CD4-positive, alpha-beta T cell treated with Interleukin-12 subunit alpha and Interleukin-12 subunit beta, for 1 hour (primary cell): ENCODE measurements at regions not wholly inside any gene's neighbourhood (a gene's known extent, or its start where the extent isn't known, plus 50 kb on each side); places are given as distances from the start of the nearest gene placed in this dataset.

Experiments
- DNase-seq: peaks from one replicate; pipeline ENCODE4 v3.0.0-alpha.2; 2020

DNA sequence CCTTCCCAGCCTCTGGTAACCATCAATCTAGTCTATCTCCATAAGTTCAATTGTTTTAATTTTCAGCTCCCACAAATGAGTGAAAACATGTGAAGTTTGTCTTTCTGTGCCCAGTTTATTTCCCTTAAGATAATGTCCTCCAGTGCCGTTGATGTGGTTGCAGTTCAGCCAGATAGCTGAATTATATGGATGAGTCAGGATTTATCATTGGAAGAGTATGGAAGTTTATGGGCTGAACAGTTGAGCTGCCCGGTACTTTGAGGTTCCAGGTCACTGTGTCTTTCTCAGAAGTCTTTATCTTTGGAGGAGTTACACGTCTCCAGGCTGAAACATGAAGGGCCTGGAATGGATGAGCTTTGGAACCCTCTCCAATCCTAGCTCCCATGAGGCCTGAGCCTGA is 120.1 kb downstream of the ASCL4 start:
- DNase-seq: no peak

DNA sequence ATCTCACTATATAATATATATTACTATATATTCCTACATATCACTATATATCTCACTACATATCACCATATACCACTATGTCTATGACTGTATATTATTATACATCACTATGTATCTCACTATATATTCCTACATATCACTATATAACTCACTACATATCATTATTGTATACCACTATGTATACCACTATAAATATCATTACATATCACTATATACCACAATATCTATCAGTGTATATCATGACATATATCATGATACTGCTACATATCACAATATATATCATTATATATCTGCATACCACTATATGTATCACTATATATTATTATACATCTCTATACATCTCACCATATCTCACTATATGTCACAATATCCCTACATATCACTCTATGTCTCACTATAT is 121.5 kb downstream of the ASCL4 start:
- DNase-seq: no peak

DNA sequence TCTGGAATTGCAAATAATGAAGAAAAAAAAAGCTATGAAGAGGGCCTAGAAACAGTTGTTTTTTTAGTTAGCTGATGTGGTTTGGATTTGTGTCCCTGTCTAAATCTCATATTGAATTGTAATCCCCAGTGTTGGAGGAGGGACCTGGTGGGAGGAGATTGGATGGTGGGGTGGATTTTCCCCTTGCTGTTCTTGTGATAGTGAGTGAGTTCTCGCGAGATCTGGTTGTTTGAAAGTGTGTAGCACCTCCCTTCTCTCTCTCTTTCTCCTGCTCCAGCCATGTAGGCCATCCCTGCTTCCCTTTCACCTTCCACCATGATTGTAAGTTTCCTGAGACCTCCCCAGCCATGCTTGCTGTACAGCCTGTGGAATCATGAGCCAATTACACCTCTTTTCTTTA is 126.1 kb downstream of the ASCL4 start:
- DNase-seq: no peak

DNA sequence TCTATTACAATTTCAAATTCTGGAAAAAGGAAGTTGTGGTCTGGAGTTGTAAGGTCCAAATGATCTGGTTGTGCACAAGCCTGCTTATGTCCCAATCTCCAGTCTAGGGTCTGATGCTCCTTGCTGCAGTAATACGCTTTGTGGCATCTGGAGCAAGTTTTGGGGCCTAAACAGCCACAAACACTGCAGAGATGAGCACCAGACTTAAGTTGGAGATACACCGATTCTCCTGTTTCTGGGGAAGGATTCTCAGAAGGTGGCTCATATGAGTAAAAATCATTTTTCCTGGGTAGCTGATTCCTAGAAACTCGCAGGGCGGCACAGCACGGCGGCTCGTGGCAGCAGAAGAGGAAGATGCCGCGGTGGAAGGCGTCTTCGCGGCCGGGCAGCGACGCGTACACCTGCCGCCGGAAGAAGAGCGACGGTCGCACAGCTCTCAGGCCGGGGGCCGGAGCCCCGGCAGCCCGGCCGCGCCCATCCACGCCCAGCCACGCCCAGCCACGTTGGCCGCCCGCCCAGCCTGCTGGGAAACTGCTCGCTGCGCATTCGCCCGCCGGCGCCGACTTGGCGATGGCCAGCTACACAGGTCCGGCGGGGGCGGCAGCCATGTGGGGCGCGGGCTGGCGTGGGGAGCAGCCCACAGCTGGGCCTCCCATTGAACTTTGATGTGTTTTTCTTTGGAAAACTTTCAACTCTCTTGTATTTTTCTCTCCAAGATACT is 129.0 kb downstream of the ASCL4 start:
- no peak for DNase-seq

DNA sequence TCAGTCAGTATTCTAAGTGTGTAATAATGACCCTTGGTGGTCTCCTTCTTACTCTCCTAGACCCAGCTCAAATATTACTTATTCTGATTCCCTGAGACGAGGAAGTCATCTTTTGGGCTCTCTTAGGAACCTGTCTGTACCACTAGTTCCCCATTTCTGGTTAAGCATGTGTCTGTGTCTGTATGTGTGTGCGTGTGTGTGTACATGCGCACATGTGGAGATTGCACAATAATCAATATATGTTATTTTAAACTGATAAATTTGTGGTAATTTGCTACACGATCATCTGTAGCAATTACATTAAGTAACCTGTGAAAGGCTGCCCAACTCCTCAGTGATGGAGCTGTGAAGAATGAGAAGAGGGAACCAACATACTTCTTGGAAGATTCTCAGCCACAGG is 132.2 kb downstream of the ASCL4 start:
- DNase-seq: no peak

DNA sequence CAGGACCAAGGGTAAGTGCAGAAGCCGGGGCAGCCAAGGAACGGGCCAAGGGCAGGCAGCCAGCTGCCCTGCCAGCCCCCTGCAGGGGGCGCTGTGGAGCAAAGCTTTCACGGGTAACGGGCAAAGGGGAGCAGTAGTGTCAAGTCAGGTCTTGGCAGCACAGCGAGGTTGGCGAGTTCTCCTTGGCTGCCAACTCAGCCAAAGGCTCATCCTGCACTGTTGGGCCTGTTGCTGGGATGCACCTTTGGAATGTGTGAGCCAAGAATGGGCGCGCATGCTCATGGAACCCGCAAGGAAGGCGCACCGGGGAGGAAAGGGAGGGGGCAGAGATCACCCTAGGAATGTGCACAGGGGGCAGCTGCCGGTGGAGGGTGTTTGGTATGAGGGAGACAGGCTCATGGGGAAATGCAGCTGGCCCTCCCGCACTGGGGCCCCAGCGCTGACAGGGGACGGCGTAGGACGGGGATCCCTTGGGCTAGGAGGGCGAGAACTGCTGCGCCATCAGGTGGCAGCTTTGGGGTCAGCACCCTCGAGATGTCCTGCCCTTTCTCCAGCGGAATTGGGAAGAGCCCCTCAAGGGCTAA is 138.0 kb downstream of the ASCL4 start:
- peak; percentile 47 for DNase-seq

DNA sequence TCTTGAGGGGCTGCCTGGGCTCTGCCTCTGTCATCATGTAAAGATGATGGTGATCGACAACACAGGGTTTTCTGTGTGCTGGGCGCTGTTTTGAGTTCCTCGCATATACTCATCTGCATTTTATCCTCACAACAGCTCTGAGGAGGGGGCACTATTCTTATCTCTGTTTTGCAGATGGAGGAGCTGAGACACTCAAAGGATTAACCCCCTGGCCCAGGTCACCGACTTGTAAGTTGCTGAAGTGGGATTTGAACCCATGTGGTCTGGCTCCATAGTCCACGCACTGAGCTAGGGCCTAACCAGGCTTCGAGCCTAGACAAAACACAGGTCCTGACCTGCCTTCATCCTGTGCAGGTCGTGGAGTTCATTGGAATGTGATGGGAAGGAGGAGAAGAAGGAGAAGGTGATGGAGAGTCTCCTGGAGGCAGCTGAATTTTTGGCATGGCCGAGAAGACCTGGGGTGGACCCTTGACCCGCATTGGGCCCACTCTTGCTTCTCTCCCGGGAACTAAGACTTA is 140.0 kb downstream of the ASCL4 start:
- DNase-seq: no peak

DNA sequence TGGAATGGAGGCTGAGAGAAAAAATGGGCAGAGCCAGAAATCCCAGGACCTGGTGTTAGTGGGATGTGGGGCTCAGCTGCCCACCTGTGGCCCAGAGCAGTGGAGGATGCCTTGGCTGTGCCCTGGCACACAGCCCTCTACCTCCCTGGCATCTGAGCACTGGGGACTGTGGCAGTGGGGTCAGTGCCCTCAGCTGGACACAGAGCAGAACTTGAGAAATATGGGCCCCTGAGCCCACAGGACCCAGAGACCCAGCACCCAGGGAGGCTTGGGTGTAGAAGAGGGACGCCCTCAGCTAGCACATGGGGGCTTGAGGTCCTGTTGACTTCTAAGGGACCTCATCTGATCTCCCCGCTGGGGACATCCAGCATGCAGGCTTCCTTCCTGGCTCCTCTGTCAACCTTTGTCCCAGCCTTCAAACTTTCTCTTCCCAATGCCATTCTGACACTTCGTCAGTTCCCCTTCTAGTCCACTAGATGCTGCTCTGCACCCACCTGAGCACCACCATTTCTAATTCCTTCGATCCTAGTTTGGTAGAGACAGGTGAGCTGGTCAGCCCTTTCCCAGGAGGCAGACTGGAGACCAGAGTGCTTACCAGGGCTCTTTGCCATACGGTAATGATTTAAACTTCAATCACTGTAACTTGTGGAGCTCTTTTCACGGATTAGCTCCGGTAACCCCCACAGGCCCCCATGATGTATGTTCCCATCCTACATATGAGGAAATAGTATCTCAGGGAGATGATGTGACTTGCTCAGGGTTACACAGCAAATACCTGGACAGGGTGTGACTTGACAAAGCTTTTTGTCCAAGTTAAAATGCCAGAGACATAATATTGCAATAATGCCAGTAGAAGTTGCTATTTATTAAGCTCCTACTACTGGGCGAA is 143.7 kb downstream of the ASCL4 start:
- DNase-seq: no peak

DNA sequence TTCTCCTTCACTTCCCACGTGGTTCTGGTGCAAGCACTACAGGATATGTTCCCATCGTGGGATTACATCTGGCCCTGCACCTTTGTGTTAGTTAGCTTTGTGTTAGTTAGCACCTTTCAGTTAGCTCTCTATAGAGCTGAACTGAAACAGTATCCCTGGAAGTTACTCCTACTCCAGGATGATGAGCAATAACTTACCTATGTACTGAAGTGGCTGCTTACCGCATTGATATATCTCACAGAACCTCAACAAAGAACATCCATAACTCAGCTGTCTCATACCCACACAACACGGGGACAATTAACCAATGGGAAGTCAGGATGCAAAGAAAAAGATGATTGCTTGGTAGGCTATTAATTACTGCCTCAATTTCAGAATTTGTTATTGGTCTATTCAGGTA is 146.6 kb downstream of the ASCL4 start:
- no peak for DNase-seq

DNA sequence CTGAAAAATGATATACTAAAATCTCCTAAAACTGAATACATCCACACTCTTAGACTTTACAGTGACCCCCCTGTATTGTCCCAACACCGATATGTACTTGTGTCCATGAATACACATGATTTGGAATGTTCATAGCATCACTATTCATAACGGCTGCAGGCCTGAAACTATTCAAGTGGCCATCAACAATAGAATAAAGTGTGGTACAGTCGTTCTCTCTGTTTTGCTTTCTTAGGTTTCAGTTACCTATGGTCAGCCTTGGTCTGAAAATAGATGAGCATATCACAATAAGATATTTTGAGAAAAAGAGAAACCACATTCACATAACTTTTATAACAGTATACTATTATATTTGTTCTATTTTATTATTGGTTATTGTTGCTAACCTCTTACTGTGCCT is 150.6 kb downstream of the ASCL4 start:
- DNase-seq: no peak

DNA sequence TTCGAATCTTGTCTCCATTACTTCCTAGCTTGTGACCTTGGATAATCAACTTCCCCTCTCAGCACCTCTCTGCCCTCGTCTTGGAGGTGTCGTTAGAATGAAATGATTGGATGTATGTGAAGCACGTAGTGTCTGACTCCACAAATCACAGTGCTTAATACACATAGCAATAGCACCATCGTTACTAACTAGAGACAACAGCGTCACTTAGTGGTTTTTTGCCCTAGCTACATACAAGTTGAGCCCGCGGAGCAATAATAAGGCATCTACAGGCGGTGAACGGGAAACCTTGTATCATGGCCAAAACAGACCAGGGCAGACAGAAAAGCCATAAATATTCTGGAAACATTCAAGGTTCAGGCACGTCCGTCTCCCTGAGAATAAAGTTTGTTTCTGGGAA is 154.9 kb downstream of the ASCL4 start:
- no peak for DNase-seq

DNA sequence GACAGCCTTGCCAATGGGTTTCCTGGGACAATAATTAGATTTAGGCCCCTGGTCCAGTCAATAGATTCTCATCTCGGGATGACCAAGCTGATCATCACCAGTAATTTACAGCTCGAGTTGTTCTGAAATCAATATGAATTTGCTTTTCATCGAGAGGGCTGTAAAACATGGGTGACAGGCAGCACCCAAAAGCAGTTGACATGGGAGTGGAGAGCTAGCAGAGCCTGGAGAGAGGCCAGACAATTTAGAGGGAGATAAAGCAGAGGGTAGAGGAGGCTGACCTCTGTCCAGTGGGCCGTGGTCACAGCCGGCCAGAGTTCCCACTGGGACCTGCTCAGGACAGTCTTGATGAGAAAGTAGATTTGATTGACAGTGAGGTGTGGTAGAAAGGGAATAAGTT is 157.3 kb downstream of the ASCL4 start:
- no peak for DNase-seq

DNA sequence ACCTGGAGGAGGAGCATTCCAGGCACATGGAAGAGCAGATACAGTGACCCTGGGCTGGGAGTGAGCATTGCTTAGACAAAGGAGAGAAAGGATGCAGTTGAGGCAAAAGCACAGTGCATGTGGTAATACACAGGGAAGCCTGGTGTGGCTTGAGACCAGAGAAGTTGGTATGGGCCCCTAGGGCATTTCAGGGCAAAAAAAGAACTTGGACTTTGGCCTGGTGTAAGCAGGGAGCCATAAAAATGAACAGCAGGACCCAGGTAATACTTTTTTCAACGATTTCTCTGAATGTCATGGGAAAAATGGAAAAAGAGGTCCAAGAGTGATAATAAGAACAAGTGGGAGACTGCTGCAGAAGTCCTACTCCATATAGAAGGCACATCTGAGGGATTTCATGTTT is 163.9 kb downstream of the ASCL4 start:
- DNase-seq: no peak

DNA sequence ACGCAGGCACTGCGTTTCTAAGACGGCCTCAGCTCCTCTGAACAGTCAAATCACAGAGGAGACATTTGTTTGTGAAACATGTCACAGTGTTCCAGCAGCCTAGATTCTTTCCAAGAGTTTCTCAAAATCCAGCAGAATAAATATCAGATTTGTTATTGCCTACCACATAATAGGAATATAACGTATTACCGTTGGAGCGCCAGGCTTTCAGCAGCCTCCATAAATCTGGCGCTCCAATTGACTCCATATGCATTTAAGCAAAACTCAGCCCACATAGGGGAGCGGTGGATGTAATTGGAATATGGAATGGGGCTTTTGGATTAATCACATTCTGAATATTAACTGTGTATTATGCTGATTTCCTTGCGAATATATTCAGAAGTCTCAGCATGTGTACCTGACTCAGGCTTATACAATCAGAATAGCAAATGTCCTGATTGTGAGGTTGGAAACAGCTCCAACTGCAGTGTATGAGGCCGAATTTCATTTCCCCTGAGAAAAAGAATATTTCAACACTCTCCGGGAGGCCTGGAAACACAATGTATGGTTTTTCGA is 174.0 kb downstream of the ASCL4 start:
- no peak for DNase-seq

DNA sequence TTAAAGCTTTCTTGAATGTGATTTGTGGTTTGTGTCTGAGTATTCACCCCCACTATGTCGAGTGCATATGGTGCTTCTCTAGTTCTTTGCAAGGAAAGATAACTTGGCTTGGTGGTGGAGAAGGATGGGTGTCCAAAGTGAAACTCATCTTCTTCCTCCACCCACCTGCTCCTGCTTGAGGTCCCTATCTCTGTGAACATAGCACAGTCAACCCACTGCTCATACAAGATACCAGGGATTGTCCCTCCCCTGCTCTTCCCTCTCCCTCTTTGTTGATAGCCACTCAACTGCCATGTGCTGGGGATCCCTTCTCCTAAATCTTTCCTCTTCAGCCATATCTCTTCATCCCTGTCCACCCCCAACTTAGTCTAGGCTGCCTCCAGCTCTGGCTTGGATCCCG is 176.5 kb downstream of the ASCL4 start:
- no peak for DNase-seq

DNA sequence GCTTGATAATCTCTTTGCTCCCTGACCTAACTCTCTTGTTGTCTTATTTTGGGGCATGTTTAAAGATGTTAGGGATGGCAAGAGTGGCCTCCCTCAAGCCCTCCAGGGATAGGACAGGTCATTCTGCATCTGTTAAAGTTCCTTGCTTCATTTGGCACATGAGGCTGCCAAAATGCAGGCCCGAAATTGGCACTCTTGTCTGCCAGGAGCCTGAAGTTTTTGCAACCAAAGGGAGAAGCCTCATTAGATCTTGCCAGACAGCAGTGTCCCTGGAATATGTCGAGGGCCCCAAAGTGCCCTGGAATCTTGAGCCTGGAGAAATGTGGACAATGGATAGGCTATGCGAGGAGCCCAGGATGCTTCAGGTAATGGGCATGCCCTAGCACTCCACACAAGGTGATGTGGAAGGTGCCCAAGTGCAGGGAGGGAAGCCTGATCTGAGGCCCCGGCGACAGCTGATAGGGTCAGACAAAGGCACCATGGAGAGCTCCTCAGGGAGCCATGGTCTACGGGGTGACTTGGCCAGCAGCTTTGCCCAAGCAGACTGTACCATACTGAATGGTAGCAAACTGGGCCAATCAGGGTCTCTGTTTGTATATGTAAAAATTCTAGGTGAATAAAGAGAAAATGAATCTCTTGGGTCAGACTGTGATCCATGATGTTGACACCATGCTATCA is 173.0 kb upstream of the WSCD2 start:
- DNase-seq: no peak

DNA sequence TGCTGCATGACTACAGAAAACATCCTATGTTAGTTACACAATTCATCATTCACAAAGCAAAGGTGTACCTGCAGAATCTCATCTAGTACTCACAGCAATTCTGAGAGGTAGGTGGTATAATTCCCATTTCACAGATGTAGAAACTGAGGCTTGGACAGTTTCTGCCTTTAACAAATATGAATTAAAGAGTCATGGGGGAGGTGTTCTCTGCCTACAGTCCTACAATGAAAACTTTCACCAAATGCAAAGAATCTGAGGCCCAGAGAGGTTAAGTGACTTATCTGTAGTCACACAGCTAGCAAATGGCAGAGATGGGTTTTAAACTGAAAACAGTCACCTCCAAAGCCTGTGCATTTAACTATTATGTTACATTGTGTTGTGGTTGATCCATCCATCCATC is 171.6 kb upstream of the WSCD2 start:
- DNase-seq: no peak

DNA sequence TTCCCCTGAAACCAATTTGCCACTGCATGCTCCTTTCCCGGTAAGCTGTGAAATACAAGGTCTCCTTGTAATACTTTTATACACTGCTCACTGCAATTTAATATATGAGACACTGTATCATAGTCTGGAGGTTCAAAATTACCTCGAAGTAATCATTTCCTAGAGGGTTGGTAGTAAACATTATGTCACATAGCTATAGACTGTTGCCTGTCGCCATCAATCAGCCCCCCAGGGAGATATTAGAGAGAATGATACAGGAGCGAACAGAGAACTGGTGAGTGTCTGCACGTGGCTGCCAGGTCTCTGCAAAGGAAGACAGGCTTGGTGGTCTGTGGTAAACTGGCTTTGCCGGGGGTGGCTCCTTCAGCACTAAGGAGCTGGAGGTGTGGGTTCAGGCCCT is 165.5 kb upstream of the WSCD2 start:
- DNase-seq: no peak

DNA sequence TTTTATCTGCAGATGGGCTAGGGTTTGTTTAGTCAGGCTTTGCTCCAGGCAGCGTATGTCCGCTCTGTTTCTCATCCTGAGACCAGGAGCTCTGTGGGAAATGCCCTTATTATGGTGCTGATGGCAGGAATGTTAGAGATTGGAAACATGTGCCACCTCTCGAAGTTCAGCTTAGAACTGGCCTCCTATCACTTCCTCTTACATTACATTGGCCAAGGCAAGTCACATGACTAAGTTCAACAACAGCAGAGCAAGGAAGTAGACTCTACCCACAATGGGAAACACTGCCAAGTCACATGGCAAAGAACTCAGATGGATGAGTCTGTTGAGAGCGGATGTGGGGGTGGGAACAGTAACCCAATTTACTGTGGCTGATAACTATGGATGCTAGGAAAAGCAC is 161.9 kb upstream of the WSCD2 start:
- no peak for DNase-seq

DNA sequence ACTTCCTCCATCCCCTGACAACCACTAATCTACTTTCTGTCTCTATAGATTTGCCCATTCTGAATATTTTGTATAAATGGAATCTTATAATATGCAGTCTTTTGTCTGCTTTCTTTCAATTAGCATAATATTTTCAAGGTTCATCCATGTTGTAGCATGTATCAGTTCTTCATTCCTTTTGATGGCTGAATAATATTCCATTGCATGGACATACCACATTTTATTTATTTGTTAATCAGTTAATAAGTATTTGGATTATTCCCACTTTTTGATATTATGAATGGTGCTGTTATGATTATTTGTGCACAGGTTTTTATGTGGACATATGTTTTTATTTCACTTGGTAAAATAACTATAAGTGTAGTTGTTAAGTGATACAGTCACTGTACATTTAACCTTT is 155.1 kb upstream of the WSCD2 start:
- DNase-seq: no peak

DNA sequence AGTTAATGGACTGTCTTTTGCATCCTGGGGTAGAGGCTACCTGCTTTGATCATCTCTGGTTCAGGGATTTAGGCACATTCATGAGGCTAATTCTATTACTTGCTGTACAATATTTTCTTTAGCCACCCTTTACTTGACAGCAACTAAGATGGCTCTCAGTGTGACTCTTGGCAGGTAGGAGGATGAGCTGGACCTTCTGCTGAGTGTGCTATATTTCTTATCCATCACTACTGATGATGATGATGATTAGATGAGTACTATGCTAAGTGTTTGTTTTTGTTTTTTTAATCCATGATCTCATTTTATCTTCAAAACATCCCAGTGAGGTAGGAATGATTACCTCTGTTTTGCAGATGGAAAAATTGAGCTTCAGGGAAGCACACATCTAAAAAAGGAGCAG is 152.8 kb upstream of the WSCD2 start:
- no peak for DNase-seq

DNA sequence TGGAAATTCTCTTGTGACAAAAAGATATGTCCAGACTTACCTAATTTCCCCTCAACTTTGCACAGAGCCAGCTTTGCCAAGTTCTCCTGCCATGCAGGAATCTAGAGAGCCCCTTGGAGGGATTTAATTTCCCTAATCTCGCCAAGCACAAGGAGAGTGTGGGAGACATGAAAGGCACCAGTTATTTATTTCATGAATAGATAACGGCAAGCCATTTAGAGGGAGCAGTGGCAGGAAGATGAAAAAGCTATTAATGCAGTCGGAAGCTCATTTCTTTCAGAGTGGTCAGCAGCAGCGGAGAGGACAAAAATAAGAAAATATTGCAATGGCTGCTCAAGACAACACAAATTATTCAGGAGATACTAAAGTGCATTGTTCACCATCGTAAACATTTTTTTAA is 150.9 kb upstream of the WSCD2 start:
- no peak for DNase-seq

DNA sequence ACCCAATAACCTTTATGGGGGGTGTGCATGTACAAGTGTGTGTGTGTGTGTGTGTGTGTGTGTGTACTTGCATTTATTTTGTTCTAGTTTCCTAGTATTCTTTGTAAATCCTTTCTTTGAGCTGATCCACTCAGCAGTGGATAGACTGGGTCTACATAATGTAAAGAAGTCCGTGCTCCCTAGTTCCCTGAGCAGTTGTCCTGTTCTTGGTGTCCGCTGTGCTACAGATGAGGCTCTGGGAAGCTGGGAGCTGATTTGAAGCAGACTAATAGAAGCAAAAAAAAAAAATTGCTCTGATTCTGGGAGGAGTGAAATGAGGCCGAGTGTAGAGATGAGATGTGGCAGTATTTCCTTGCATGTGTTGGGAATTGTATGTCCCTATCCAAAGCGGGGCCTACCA is 150.4 kb upstream of the WSCD2 start:
- DNase-seq: no peak
